Stomach (tissue), 8 donors: ENCODE measurements at regions not wholly inside any gene's neighbourhood (a gene's known extent, or its start where the extent isn't known, plus 50 kb on each side); places are given as distances from the start of the nearest gene placed in this dataset.

Source experiments
- DNase-seq, 2 donors: peaks; one replicate each; pipeline versions ENCODE4 v3.0.0 to v3.0.0-alpha.2; 2013 to 2019
- H3K27ac ChIP-seq, 5 donors: fragments of 200-600 bp in 4 of 5; sonication (generic) in 4 of 5; one replicate each; pipeline ENCODE4 v1.5.1; 2013 to 2019; ENCODE audit warnings: mild to moderate bottlenecking in 1 of 5, moderate library complexity in 1 of 5
- H3K27me3 ChIP-seq, 3 donors: fragments of 200-600 bp; sonication (generic); one replicate each; pipeline ENCODE4 v1.5.1; 2017 to 2019; ENCODE audit warnings: mixed run types in 1 of 3
- H3K36me3 ChIP-seq, 4 donors: fragments of 200-600 bp; sonication (generic); 1 replicate in 3 of 4; 2 replicates in 1 of 4; pipeline ENCODE4 v1.5.1; 2016 to 2019
- H3K4me1 ChIP-seq, 4 donors: fragments of 200-600 bp; sonication (generic); one replicate each; pipeline ENCODE4 v1.5.1; 2016 to 2019
- H3K4me3 ChIP-seq, 4 donors: fragments of 200-600 bp; sonication (generic) in 3 of 4; one replicate each; pipeline ENCODE4 v1.5.1; 2016 to 2019; ENCODE audit warnings: mild to moderate bottlenecking in 1 of 4
- H3K9me3 ChIP-seq, 4 donors: fragments of 200-600 bp; sonication (generic); one replicate each; pipeline ENCODE4 v1.5.1; 2016 to 2019
- EP300 ChIP-seq: sonication (generic); formaldehyde crosslinking; IDR thresholded peaks from one replicate; pipeline ENCODE4 v1.6.1; 2017; ENCODE audit warnings: antibody characterized with exemption
- POLR2A ChIP-seq, 4 donors: fragments of 450-650 bp; IDR thresholded peaks; one replicate each; pipeline ENCODE4 v1.6.1; 2016; ENCODE audit warnings: antibody characterized with exemption in 4 of 4, control low read depth in 2 of 4, mild to moderate bottlenecking in 1 of 4, moderate library complexity in 1 of 4
- POLR2AphosphoS5 ChIP-seq, 3 donors: sonication (generic); formaldehyde crosslinking; IDR thresholded peaks; one replicate each; pipeline ENCODE4 v1.6.1; 2016; ENCODE audit warnings: antibody characterized with exemption in 3 of 3
- WGBS, 5 donors: extraction: QIAGEN DNeasy Blood & Tissue Kit in 3 of 5; methylation state at CpG; one replicate each; pipeline versions ENCODE4 v1.1.5 to v1.1.7; 2013 to 2018; 5-methylcytosine and 5-hydroxymethylcytosine counted together
- intact Hi-C: fragments of 100-400 bp; cut with DNase I; formaldehyde crosslinking; loops from one replicate; pipeline ENCODE4 v1.15.1; 2023; ENCODE audit warnings: low total_unique reads
- TF ChIP-seq, protein P1 (sequence below), 7 experiments: fragments of 450-650 bp in 4 of 7; fragments of 200-600 bp in 3 of 7; sonication (generic) in 3 of 7; IDR thresholded peaks; one replicate each; pipeline ENCODE4 v1.5.1; 2016 to 2019; ENCODE audit warnings: antibody characterized with exemption in 7 of 7, control low read depth in 2 of 7, mild to moderate bottlenecking in 1 of 7
- donor health status: healthy with polysubstance abuse.
- donor health status: Bipolar disorder and iron deficiency.
- donor health status: healthy.

DNA sequence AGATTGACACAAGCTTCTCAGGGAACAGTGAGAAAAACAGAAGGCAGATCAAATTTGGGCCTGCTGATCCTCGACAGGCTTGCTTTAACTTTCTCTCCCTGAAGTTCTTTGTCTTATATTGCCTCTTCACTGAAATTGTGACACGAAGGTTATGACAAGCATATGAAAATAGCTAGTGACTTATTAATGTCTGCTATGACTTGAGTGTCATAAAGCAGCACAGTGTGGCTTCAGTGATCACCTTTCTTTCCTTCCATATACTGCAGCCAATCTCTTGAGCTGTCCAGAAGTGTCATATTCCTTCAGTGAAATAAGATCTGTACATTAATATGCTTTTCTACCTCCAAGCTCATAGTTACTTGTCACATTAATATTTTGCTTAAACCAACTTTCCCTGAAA lies 870.2 kb downstream of the C4orf33 start:
- WGBS, 5 donors = 44 to 81% (median 61%) methylated on average over 2 of the region's 2 CpGs
- H3K9me3 ChIP-seq = peaks cover 0 to 10% (median 5%) of the 10 kb centered on the region in 4 donors
- no peaks in the 10 kb centered on the region for H3K4me1 ChIP-seq
- TF ChIP-seq POLR2A (IDR thresholded peaks at IDR 0.05) (no peak), POLR2AphosphoS5 (IDR thresholded peaks at IDR 0.05) (no peak), EP300 (no peak)
- TF ChIP-seq, protein P1, sequence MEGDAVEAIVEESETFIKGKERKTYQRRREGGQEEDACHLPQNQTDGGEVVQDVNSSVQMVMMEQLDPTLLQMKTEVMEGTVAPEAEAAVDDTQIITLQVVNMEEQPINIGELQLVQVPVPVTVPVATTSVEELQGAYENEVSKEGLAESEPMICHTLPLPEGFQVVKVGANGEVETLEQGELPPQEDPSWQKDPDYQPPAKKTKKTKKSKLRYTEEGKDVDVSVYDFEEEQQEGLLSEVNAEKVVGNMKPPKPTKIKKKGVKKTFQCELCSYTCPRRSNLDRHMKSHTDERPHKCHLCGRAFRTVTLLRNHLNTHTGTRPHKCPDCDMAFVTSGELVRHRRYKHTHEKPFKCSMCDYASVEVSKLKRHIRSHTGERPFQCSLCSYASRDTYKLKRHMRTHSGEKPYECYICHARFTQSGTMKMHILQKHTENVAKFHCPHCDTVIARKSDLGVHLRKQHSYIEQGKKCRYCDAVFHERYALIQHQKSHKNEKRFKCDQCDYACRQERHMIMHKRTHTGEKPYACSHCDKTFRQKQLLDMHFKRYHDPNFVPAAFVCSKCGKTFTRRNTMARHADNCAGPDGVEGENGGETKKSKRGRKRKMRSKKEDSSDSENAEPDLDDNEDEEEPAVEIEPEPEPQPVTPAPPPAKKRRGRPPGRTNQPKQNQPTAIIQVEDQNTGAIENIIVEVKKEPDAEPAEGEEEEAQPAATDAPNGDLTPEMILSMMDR (IDR thresholded peaks at IDR 0.05) = no peak
- no peaks in the 10 kb centered on the region for H3K27me3 ChIP-seq
- no peak overlapping the region for H3K4me3 ChIP-seq
- H3K27ac ChIP-seq = no peak overlapping the region
- intact Hi-C loops = no loop called here
- no peaks in the 10 kb centered on the region for H3K36me3 ChIP-seq
- DNase-seq = no peak

DNA sequence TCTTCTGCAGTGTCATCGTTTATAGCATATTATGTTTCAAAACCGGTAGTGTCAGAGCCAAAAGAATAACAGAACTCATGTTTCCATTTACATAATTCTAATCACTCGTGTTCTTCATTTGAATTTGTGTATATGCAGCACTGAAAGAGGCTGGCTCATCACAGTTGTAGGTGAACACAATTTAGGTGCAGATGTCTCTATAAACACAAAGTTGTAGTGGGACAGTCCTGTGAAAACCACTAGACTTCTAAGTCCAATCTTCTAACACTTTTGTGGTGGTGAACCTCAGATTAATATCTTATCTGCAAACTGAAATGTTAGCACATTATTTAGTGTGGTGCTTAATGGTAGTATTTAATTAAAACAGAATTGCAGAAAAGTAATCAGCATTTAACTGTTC lies 872.4 kb downstream of the C4orf33 start:
- Histone ChIP-seq H3K27ac (no peak overlapping the region), H3K4me3 (no peak overlapping the region), H3K27me3 (no peaks in the 10 kb centered on the region), H3K9me3 (peaks cover 0 to 10% (median 5%) of the 10 kb centered on the region in 4 donors), H3K4me1 (no peaks in the 10 kb centered on the region), H3K36me3 (no peaks in the 10 kb centered on the region)
- WGBS, 5 donors = 81 to 88% (median 82%) methylated on average over 3 of the region's 3 CpGs
- intact Hi-C loops = no loop called here
- no peak for DNase-seq
- TF ChIP-seq POLR2A (IDR thresholded peaks at IDR 0.05) (no peak), EP300 (no peak), POLR2AphosphoS5 (IDR thresholded peaks at IDR 0.05) (no peak)
- TF ChIP-seq, protein P1 (IDR thresholded peaks at IDR 0.05) = no peak

DNA sequence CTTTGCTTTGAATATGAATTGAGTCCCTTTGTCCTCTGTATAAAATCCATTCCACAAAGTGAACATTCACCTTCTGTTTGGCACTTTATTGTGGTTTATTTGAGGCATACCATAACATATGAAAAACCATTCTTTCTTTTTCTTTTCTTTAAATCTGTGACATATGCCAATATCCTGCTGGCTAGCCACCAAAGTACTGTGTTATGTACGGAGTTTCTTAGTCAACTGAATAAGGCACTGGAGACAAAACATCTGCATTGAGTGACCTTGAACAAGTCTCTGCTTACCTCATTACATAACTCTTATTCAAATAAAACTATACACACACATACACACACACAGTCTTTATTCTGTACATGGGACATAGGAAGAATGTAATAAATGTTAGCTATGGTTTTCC lies 872.8 kb downstream of the C4orf33 start:
- 76 to 85% (median 84%) methylated on average over 1 of the region's 1 CpG for WGBS, 5 donors
- H3K27ac ChIP-seq = no peak overlapping the region
- peaks cover 0 to 10% (median 5%) of the 10 kb centered on the region in 4 donors for H3K9me3 ChIP-seq
- H3K36me3 ChIP-seq = no peaks in the 10 kb centered on the region
- H3K4me1 ChIP-seq = no peaks in the 10 kb centered on the region
- DNase-seq = no peak
- TF ChIP-seq POLR2A (IDR thresholded peaks at IDR 0.05) = no peak
- no peak for TF ChIP-seq EP300
- TF ChIP-seq POLR2AphosphoS5 (IDR thresholded peaks at IDR 0.05) = no peak
- TF ChIP-seq, protein P1 (IDR thresholded peaks at IDR 0.05) = no peak
- H3K4me3 ChIP-seq = no peak overlapping the region
- intact Hi-C loops = no loop called here
- no peaks in the 10 kb centered on the region for H3K27me3 ChIP-seq

DNA sequence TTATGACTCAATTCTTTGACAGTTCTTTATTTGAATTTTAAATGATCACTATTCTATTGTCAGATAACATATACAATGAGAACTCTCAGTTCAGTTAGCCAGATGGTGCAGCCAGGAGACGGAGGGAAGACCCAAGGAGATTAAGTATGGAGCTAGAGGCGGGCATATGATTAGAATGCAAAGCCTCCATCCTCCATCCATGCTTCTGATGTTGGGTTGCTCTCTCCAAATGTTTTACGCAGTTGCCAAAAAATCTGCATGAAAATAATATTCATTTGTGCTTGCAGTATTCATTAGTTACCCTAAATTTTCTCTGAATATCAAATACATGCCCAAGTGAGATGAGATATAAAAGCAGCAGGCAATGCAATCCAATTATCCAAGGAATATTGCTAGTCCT lies 874.8 kb downstream of the C4orf33 start:
- intact Hi-C loops = no loop called here
- WGBS, 5 donors = 60 to 74% (median 68%) methylated on average over 3 of the region's 3 CpGs

More for the DNA sequence above, 874.8 kb downstream of the C4orf33 start:
- no peak overlapping the region for H3K4me3 ChIP-seq
- H3K4me1 ChIP-seq = no peaks in the 10 kb centered on the region
- H3K36me3 ChIP-seq = no peaks in the 10 kb centered on the region
- no peak overlapping the region for H3K27ac ChIP-seq
- no peak for DNase-seq
- peaks cover 0 to 10% (median 4%) of the 10 kb centered on the region in 4 donors for H3K9me3 ChIP-seq
- no peak for TF ChIP-seq EP300
- TF ChIP-seq, protein P1 (IDR thresholded peaks at IDR 0.05) = no peak
- TF ChIP-seq POLR2AphosphoS5 (IDR thresholded peaks at IDR 0.05) = no peak
- TF ChIP-seq POLR2A (IDR thresholded peaks at IDR 0.05) = no peak
- H3K27me3 ChIP-seq = no peaks in the 10 kb centered on the region
